ENCODE measurements at regions not wholly inside any gene's neighbourhood (a gene's known extent, or its start where the extent isn't known, plus 50 kb on each side); places are given as distances from the start of the nearest gene placed in this dataset.

- H3K36me3 ChIP-seq, result no peaks in the 10 kb centered on the region
- no peak for TF ChIP-seq CTCF (IDR thresholded peaks at IDR 0.05)
- TF ChIP-seq POLR2AphosphoS5 (IDR thresholded peaks at IDR 0.05), result no peak
- no peak for TF ChIP-seq POLR2A (IDR thresholded peaks at IDR 0.05)
- no peak overlapping the region for H3K4me3 ChIP-seq
- no peaks in the 10 kb centered on the region for H3K4me1 ChIP-seq
- no peak overlapping the region for H3K27ac ChIP-seq
- intact Hi-C loops (cut with DNase I; ENCODE audit: low total_unique reads), result no loop called here
- H3K9me3 ChIP-seq, result no peaks in the 10 kb centered on the region
- DNase-seq (ENCODE audit: low spot score in 2 of 2), result no peak
- no peaks in the 10 kb centered on the region for H3K27me3 ChIP-seq
These were observed 1755.2 kb downstream of the C4orf33 start for GRCh38 chr4:130851107-130851506.

- Histone ChIP-seq H3K36me3 (no peaks in the 10 kb centered on the region), H3K27me3 (no peaks in the 10 kb centered on the region), H3K9me3 (no peaks in the 10 kb centered on the region), H3K4me1 (no peaks in the 10 kb centered on the region), H3K27ac (no peak overlapping the region), H3K4me3 (no peak overlapping the region)
- intact Hi-C loops (cut with DNase I; ENCODE audit: low total_unique reads), result no loop called here
- no peak for DNase-seq (ENCODE audit: low spot score in 2 of 2)
- no peak for TF ChIP-seq CTCF (IDR thresholded peaks at IDR 0.05)
- no peak for TF ChIP-seq POLR2A (IDR thresholded peaks at IDR 0.05)
- no peak for TF ChIP-seq POLR2AphosphoS5 (IDR thresholded peaks at IDR 0.05)
These were observed 1756.0 kb downstream of the C4orf33 start for GRCh38 chr4:130851932-130852331.

- Histone ChIP-seq H3K27me3 (no peaks in the 10 kb centered on the region), H3K9me3 (no peaks in the 10 kb centered on the region)
- intact Hi-C loops (cut with DNase I; ENCODE audit: low total_unique reads), result no loop called here
These were observed 1759.6 kb downstream of the C4orf33 start for GRCh38 chr4:130855533-130855932.

GRCh38 chr4:130859991-130860390, 1764.0 kb downstream of the C4orf33 start:
- no peaks in the 10 kb centered on the region for H3K27me3 ChIP-seq
- no peak overlapping the region for H3K27ac ChIP-seq
- no peaks in the 10 kb centered on the region for H3K36me3 ChIP-seq
- no peak for DNase-seq (ENCODE audit: low spot score in 2 of 2)
- H3K4me3 ChIP-seq, result no peak overlapping the region
- H3K4me1 ChIP-seq, result no peaks in the 10 kb centered on the region
- no peaks in the 10 kb centered on the region for H3K9me3 ChIP-seq
- intact Hi-C loops (cut with DNase I; ENCODE audit: low total_unique reads), result no loop called here
- TF ChIP-seq CTCF (IDR thresholded peaks at IDR 0.05) (no peak), POLR2AphosphoS5 (IDR thresholded peaks at IDR 0.05) (no peak), POLR2A (IDR thresholded peaks at IDR 0.05) (no peak)

More at GRCh38 chr4:130855533-130855932, 1759.6 kb downstream of the C4orf33 start:
- no peak for DNase-seq (ENCODE audit: low spot score in 2 of 2)
- Histone ChIP-seq H3K27ac (no peak overlapping the region), H3K36me3 (no peaks in the 10 kb centered on the region), H3K4me1 (no peaks in the 10 kb centered on the region), H3K4me3 (no peak overlapping the region)
- TF ChIP-seq CTCF (IDR thresholded peaks at IDR 0.05) (no peak), POLR2A (IDR thresholded peaks at IDR 0.05) (no peak), POLR2AphosphoS5 (IDR thresholded peaks at IDR 0.05) (no peak)

GRCh38 chr4:130896920-130897319, 1801.0 kb downstream of the C4orf33 start:
- H3K9me3 ChIP-seq, result no peaks in the 10 kb centered on the region
- intact Hi-C loops (cut with DNase I; ENCODE audit: low total_unique reads), result no loop called here
- no peak for TF ChIP-seq POLR2AphosphoS5 (IDR thresholded peaks at IDR 0.05)
- no peak for TF ChIP-seq CTCF (IDR thresholded peaks at IDR 0.05)
- no peak for TF ChIP-seq POLR2A (IDR thresholded peaks at IDR 0.05)
- H3K36me3 ChIP-seq, result no peaks in the 10 kb centered on the region
- no peak overlapping the region for H3K27ac ChIP-seq
- DNase-seq (ENCODE audit: low spot score in 2 of 2), result no peak
- H3K4me3 ChIP-seq, result no peak overlapping the region
- H3K27me3 ChIP-seq, result no peaks in the 10 kb centered on the region
- H3K4me1 ChIP-seq, result no peaks in the 10 kb centered on the region
